Neural crest cell (in vitro differentiated cells): ENCODE measurements at regions not wholly inside any gene's neighbourhood (a gene's known extent, or its start where the extent isn't known, plus 50 kb on each side); places are given as distances from the start of the nearest gene placed in this dataset.

Experiments
- DNase-seq: peaks from one replicate; pipeline ENCODE4 v3.0.0; 2021; ENCODE audit warnings: low read depth, mixed read lengths, low spot score
- H3K27ac Mint-ChIP-seq: one replicate; pipeline ENCODE4 v1.8.0; 2021; ENCODE audit warnings: mild to moderate bottlenecking, mixed read lengths; ENCODE audit not compliant: unreplicated experiment
- H3K27me3 Mint-ChIP-seq: 2 replicates; pipeline ENCODE4 v1.8.0; 2021; ENCODE audit warnings: low read depth, mild to moderate bottlenecking, mixed read lengths
- H3K36me3 Mint-ChIP-seq: 2 replicates; pipeline ENCODE4 v1.8.0; 2021; ENCODE audit warnings: low read depth, mild to moderate bottlenecking, mixed read lengths
- H3K4me1 Mint-ChIP-seq: 2 replicates; pipeline ENCODE4 v1.8.0; 2021; ENCODE audit warnings: mixed read lengths
- H3K4me3 Mint-ChIP-seq: one replicate; pipeline ENCODE4 v1.8.0; 2021; ENCODE audit warnings: mild to moderate bottlenecking, mixed read lengths
- H3K9me3 Mint-ChIP-seq: 2 replicates; pipeline ENCODE4 v1.8.0; 2021; ENCODE audit warnings: mixed read lengths
- CTCF ChIP-seq: fragments of 200-600 bp; sonication (generic); conservative IDR thresholded peaks from 2 replicates; pipeline ENCODE4 v1.5.0; 2021; ENCODE audit warnings: antibody characterized with exemption, mild to moderate bottlenecking

- Mint-ChIP-seq H3K9me3 (peaks cover 13% of the 10 kb centered on the region), H3K36me3 (peaks cover 7% of the 10 kb centered on the region), H3K4me3 (no peak overlapping the region), H3K27ac (no peak overlapping the region), H3K4me1 (no peaks in the 10 kb centered on the region), H3K27me3 (peaks cover 2% of the 10 kb centered on the region)
- no peak for DNase-seq
- TF ChIP-seq CTCF = no peak
These were observed 256.9 kb downstream of the GPATCH2 start for GRCh38 chr1:217373761-217374701.

- no peak for DNase-seq
- H3K4me3 Mint-ChIP-seq = no peak overlapping the region
- peaks cover 2% of the 10 kb centered on the region for H3K9me3 Mint-ChIP-seq
- TF ChIP-seq CTCF = no peak
- peaks cover 2% of the 10 kb centered on the region for H3K27me3 Mint-ChIP-seq
- no peak overlapping the region for H3K27ac Mint-ChIP-seq
- H3K36me3 Mint-ChIP-seq = peaks cover 6% of the 10 kb centered on the region
- no peaks in the 10 kb centered on the region for H3K4me1 Mint-ChIP-seq
These were observed 258.6 kb downstream of the GPATCH2 start for GRCh38 chr1:217372049-217372970.

- TF ChIP-seq CTCF = no peak
- Mint-ChIP-seq H3K27ac (no peak overlapping the region), H3K4me1 (no peaks in the 10 kb centered on the region), H3K27me3 (no peaks in the 10 kb centered on the region), H3K36me3 (no peaks in the 10 kb centered on the region), H3K9me3 (no peaks in the 10 kb centered on the region), H3K4me3 (no peak overlapping the region)
- no peak for DNase-seq
These were observed 260.1 kb downstream of the GPATCH2 start for GRCh38 chr1:217370757-217371156.

- no peak for TF ChIP-seq CTCF
- no peaks in the 10 kb centered on the region for H3K36me3 Mint-ChIP-seq
- H3K27me3 Mint-ChIP-seq = no peaks in the 10 kb centered on the region
- H3K4me3 Mint-ChIP-seq = no peak overlapping the region
- H3K27ac Mint-ChIP-seq = no peak overlapping the region
- no peaks in the 10 kb centered on the region for H3K4me1 Mint-ChIP-seq
- no peaks in the 10 kb centered on the region for H3K9me3 Mint-ChIP-seq
- no peak for DNase-seq
These were observed 260.8 kb downstream of the GPATCH2 start for GRCh38 chr1:217369996-217370551.

GRCh38 chr1:217369271-217369981, 261.5 kb downstream of the GPATCH2 start:
- no peaks in the 10 kb centered on the region for H3K27me3 Mint-ChIP-seq

More at GRCh38 chr1:217369271-217369981, 261.5 kb downstream of the GPATCH2 start:
- TF ChIP-seq CTCF = no peak
- Mint-ChIP-seq H3K4me1 (no peaks in the 10 kb centered on the region), H3K4me3 (no peak overlapping the region), H3K27ac (peak overlapping the region; percentile 13), H3K9me3 (no peaks in the 10 kb centered on the region), H3K36me3 (no peaks in the 10 kb centered on the region)
- DNase-seq = no peak
